ENCODE measurements at regions not wholly inside any gene's neighbourhood (a gene's known extent, or its start where the extent isn't known, plus 50 kb on each side); places are given as distances from the start of the nearest gene placed in this dataset.

- TF ChIP-seq ZNF462 (CRISPR knock-in tag; IDR thresholded peaks at IDR 0.05) = no peak
- no peak for TF ChIP-seq ZNF331 (CRISPR knock-in tag; IDR thresholded peaks at IDR 0.05; ENCODE audit: low read depth)
- no peak for TF ChIP-seq POLR2AphosphoS5 (IDR thresholded peaks at IDR 0.05; ENCODE audit: low read depth)
- TF ChIP-seq STAT1 (IDR thresholded peaks at IDR 0.05; ENCODE audit: unreplicated experiment) = no peak
- no peak for TF ChIP-seq NANOG (IDR thresholded peaks at IDR 0.05; ENCODE audit: borderline replicate concordance)
- TF ChIP-seq ETS1 (IDR thresholded peaks at IDR 0.05) = no peak
Observed at GRCh38 chr14:101066826-101067510, 163.4 kb upstream of the RTL1 start (continued).

- H3K27me3 ChIP-seq (ENCODE audit: insufficient read depth) = no peaks in the 10 kb centered on the region
- no peaks in the 10 kb centered on the region for H3K9me2 ChIP-seq (ENCODE audit: insufficient read depth)
- Mint-ChIP-seq H3K9me3 (peaks cover 14% of the 10 kb centered on the region; the same call in 2 of the 3 replicates), H3K4me3 (no peak overlapping the region), H3K36me3 (ENCODE audit: low read depth) (peaks cover 5% of the 10 kb centered on the region; the same call in 1 of the 3 replicates), H3K27ac (no peak overlapping the region), H3K27me3 (ENCODE audit: insufficient read depth, low read depth, poor library complexity) (peaks cover 14% of the 10 kb centered on the region), H3K4me1 (peaks cover 12% of the 10 kb centered on the region)
- no peak overlapping the region for H3K4me3 ChIP-seq
- no peak overlapping the region for H2AFZ ChIP-seq
- ATAC-seq (no peak), DNase-seq (ENCODE audit: low spot score) (no peak)
- peaks cover 14% of the 10 kb centered on the region for H3K4me1 ChIP-seq (ENCODE audit: insufficient read depth)
- H3K79me2 ChIP-seq (replicated peaks; ENCODE audit: insufficient read depth) = no peaks in the 10 kb centered on the region
- no peaks in the 10 kb centered on the region for H3F3A ChIP-seq (replicated peaks; ENCODE audit: low read depth)
- H3K27ac ChIP-seq (ENCODE audit: low read depth) = no peak overlapping the region
- no peaks in the 10 kb centered on the region for H4K20me1 ChIP-seq (replicated peaks; ENCODE audit: insufficient read depth)
- H3K4me2 ChIP-seq = no peak overlapping the region
- H3K36me3 ChIP-seq (ENCODE audit: insufficient read depth) = no peaks in the 10 kb centered on the region
- TF ChIP-seq STAT1 (IDR thresholded peaks at IDR 0.05; ENCODE audit: unreplicated experiment) (no peak), ETS1 (IDR thresholded peaks at IDR 0.05) (no peak)
Observed at GRCh38 chr14:101068313-101069227, 165.0 kb upstream of the RTL1 start.
